Activated CD8-positive, alpha-beta memory T cell treated with anti-CD3 and anti-CD28 coated beads, Interleukin-2, amount 50 U/mL, for 24 hours (primary cell): ENCODE measurements at regions not wholly inside any gene's neighbourhood (a gene's known extent, or its start where the extent isn't known, plus 50 kb on each side); places are given as distances from the start of the nearest gene placed in this dataset.

Source experiments
- DNase-seq: peaks from one replicate; pipeline ENCODE4 v3.0.0-alpha.2; 2020; ENCODE audit errors: extremely low read depth

GRCh38 chr1:55937840-55938375 lies 641.5 kb downstream of the PLPP3 start:
- DNase-seq = no peak

- no peak for DNase-seq
Observed at GRCh38 chr1:55935236-55935635, 644.1 kb downstream of the PLPP3 start.

DNA sequence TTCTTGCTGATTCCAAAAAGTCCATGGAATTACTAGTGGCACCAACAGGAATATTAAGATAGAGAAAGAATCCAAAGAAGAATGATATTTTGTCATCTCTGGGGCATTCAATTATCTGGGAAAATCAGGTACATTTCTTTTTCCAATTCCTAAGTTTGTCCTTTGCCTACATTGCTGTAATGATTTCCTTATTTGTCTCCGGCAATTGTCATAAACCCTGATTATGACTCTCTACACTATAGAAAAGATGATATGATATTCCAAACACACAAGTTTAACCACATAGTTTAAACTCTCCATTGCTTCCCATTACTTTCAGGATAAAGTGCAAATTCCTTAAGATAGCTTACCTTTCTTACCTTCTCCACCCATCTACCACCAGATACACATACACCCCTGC lies 647.0 kb downstream of the PLPP3 start:
- DNase-seq = no peak

- DNase-seq = no peak
Observed at GRCh38 chr1:55931081-55931940, 648.1 kb downstream of the PLPP3 start.

DNA sequence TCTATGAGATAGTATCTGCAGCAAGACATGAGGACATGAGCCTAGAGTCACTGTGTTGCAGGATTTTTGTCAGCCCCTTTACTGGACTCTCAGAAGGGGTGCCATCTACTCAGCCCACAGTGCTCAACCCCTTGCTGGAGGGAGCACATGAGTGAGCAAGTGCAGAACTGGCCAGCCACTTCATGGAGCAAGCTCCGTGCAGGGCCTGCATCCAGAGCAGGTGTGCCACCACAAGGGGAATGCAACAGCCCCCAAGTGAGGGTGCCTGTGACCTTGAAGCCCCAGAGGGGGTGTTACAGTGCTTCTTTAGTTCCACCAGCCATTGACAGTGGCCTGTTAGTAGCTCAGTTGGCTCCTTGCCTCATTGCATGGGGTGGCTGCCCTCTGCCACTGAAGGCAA lies 649.7 kb downstream of the PLPP3 start:
- no peak for DNase-seq

GRCh38 chr1:55928576-55928975 lies 650.8 kb downstream of the PLPP3 start:
- DNase-seq = no peak

DNA sequence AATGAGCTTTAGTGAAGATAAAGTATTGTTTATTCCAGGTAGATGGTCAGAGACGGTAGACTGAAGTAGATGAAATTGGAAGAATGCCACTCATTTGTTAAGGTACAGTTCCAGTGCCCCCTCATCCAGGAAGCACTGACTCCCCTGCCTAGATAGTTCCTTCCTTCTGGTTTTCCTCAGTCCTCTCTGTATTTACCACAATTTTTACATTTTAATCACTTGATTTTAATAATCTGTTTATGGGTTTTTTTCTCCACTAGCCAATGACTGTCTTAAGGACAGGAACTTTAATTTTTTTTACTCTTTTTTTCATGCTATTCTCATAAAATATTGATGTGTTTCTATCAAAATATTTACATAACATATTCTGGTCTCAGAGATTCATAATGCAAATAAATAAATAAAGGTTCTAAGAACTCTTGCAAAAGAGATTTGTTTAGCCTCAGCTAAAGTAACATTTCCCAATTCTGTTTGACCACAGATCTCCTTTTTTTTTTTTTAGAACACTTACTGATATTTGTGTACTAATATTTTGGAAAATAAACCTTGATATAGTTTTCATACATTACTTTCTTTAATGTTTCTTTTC lies 651.6 kb downstream of the PLPP3 start:
- DNase-seq = no peak

- DNase-seq = no peak
Observed at GRCh38 chr1:55926906-55927471, 652.4 kb downstream of the PLPP3 start.

DNA sequence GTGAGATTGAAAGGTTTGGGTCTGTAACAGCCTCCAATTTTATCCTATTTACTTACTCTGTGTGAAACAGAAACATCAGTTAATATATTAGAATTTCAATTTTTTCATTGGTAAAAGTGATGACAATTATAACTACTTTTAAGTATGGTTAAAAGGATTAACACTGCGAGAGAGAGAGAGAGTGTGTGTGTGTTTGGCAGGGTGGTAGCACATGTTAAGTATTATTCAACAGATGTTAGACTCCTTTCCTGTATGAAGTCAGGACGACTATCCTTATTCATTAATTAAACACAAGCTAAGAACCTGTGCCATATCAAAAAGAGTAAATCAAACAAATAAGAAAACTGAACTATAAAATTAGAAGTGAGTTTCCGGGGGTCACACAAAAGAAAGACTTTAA lies 662.5 kb downstream of the PLPP3 start:
- DNase-seq = no peak

DNA sequence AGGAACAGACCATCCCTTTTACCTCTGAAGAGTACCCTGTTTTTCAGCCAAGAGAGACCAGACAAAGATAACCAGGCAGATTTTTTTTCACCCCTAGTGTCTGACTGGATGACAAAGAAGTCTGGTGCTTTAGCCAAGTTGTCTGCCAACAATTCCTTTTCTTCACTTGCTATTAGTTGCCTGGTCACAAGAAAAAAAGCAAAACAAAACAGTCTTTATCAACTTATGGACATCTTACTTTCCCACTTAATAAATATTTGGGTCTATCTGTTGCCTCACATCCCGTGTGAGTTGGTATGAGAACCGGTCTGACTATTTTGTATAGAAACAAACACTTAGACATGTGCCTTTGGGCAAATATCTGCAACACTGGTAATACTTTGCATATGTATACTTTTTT lies 662.9 kb downstream of the PLPP3 start:
- DNase-seq = no peak

DNA sequence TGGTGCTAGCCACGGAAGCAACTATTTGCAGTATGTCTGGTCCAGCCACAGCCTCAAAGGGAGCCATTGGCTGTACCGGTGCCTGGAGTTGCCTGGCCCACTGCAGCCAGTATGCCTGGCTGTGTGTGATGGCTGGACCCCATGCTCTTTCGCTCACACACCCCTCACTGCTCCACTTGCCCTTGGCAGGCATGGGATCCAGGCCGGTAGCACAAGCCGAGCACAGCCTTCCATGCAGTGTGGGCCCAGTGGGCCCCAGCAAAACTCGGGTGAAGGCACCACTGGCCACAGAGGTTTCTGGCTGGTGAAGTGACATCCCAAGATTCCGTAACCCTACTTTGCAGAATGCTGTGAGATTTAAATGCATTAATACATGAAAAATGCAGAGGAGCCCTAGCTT lies 665.8 kb downstream of the PLPP3 start:
- DNase-seq = no peak

- DNase-seq = no peak
Observed at GRCh38 chr1:55912438-55912837, 666.9 kb downstream of the PLPP3 start.

DNA sequence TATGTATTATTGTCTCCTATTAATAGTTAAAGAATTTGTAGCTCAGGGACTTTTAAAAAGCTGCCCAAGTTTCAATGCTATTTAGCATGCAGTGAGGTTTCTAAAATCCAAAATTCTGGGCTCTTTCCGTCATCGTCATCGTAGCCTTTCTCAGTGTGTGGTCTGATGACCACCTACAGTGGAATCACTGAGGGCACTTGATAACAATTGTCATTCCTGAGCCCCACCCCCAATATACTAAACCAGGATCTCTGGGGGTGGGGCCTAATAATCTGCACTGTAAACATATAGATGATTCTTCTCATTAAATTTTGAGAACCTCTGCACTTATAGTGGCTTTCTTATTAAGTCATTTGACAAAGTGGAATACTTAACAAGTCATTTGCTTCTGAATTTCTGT lies 674.8 kb downstream of the PLPP3 start:
- no peak for DNase-seq

- no peak for DNase-seq
Observed at GRCh38 chr1:55898181-55898580, 681.2 kb downstream of the PLPP3 start.

- no peak for DNase-seq
Observed at GRCh38 chr1:55896210-55896609, 681.0 kb upstream of the USP24 start.

DNA sequence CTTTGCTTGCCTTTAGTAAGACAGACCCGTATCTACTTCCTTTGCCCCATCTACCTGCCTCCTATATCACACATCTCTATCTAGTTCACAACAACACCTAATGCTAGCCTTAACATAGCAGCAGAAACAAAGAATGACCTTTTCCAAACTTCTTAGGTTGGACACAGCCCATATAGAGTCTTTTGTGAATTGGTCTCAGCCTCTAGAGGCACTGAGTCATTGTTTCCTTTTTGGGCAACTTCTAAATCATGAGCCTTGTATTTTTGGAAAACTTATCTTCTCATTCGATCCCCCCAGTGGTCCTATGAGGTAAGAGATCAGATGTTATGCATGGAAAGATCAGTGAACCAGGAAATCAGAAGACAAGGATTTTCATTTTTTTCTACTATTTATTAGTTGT lies 679.4 kb upstream of the USP24 start:
- DNase-seq = no peak

GRCh38 chr1:55893155-55893554 lies 678.0 kb upstream of the USP24 start:
- no peak for DNase-seq

- DNase-seq = no peak
Observed at GRCh38 chr1:55888685-55889317, 673.6 kb upstream of the USP24 start.

DNA sequence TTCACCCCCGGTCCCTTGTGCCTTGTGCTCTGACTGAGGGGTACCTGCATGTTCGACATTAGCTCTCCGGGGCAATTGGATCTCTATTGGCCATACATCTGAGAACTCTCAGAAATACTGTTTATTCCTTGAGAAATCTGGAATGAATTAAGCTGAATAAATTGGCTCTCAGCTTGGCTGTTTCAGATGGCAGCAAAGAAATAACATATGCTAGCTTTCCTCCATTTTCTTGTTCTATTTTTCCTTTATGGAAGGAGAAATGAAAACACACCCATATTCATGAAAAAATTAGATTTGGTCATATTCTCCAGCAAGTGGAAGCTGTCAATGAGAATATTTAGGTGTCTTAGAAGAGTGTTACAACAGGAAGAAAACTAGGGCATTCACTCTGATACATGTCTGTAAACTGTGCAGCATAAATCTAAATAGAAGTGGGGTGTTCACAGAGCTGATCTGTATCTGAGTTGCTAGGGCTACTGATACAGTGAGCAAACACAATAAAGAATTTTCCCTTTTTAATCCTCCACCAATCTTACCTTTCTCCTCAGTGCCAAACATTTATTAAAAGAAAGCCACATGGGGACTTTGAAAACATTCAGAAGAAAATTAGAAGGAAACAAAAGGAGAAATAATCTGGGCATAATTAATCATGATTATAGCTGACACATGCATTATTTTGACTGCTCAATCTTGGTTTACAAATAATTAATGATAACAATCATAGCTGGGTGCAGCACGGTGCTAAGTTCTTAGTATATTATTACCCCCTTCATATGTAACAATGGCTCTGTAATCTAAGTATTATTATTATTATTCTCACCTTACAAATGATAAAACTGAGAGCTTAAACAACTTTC lies 671.9 kb upstream of the USP24 start:
- DNase-seq = no peak

- no peak for DNase-seq
Observed at GRCh38 chr1:55885619-55886018, 670.5 kb upstream of the USP24 start.

GRCh38 chr1:55882931-55883330 lies 667.8 kb upstream of the USP24 start:
- no peak for DNase-seq

- DNase-seq = no peak
Observed at GRCh38 chr1:55879346-55879745, 664.2 kb upstream of the USP24 start.
